Hepatocyte (in vitro differentiated cells): ENCODE measurements at regions not wholly inside any gene's neighbourhood (a gene's known extent, or its start where the extent isn't known, plus 50 kb on each side); places are given as distances from the start of the nearest gene placed in this dataset.

Source experiments
- EZH2 ChIP-seq: fragments of 200-600 bp; sonication (generic); IDR thresholded peaks from 2 replicates; pipeline ENCODE4 v1.6.1; 2016; ENCODE audit warnings: antibody characterized with exemption, mild to moderate bottlenecking, borderline replicate concordance
- EZH2phosphoT487 ChIP-seq: fragments of 200-600 bp; sonication (generic); IDR thresholded peaks from one replicate; pipeline ENCODE4 v1.6.1; 2018; ENCODE audit warnings: antibody characterized with exemption, mild to moderate bottlenecking, low read depth, moderate library complexity; ENCODE audit not compliant: unreplicated experiment, severe bottlenecking
- TF ChIP-seq, protein P1 (sequence below): fragments of 200-600 bp; sonication (generic); IDR thresholded peaks from 2 replicates; pipeline ENCODE4 v1.5.1; 2016; ENCODE audit warnings: antibody characterized with exemption, mild to moderate bottlenecking; ENCODE audit not compliant: poor library complexity

GRCh38 chr5:171692107-171692506 lies 93.5 kb upstream of the SMIM23 start:
- TF ChIP-seq, protein P1, sequence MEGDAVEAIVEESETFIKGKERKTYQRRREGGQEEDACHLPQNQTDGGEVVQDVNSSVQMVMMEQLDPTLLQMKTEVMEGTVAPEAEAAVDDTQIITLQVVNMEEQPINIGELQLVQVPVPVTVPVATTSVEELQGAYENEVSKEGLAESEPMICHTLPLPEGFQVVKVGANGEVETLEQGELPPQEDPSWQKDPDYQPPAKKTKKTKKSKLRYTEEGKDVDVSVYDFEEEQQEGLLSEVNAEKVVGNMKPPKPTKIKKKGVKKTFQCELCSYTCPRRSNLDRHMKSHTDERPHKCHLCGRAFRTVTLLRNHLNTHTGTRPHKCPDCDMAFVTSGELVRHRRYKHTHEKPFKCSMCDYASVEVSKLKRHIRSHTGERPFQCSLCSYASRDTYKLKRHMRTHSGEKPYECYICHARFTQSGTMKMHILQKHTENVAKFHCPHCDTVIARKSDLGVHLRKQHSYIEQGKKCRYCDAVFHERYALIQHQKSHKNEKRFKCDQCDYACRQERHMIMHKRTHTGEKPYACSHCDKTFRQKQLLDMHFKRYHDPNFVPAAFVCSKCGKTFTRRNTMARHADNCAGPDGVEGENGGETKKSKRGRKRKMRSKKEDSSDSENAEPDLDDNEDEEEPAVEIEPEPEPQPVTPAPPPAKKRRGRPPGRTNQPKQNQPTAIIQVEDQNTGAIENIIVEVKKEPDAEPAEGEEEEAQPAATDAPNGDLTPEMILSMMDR = no peak
- TF ChIP-seq EZH2 (no peak), EZH2phosphoT487 (no peak)
